Cardiac muscle cell (in vitro differentiated cells and primary cell): ENCODE measurements at regions not wholly inside any gene's neighbourhood (a gene's known extent, or its start where the extent isn't known, plus 50 kb on each side); places are given as distances from the start of the nearest gene placed in this dataset.
A peak's percentile ranks its signal among the peaks of the same experiment; 100 is the strongest.
"Not testable (repeated sequence)": the region's sequence is repeated elsewhere in the genome, so short reads cannot be mapped to it uniquely, and the experiment has no call there.

Experiments used
- DNase-seq, 2 donors: peaks; one replicate each; pipeline versions ENCODE4 v3.0.0 to v3.0.0-alpha.2; 2010 to 2017; ENCODE audit warnings: low read depth in 1 of 2, low spot score in 1 of 2
- H3K27ac ChIP-seq: fragments of 200-600 bp; sonication (generic); 2 replicates; pipeline ENCODE4 v1.5.1; 2016
- H3K27me3 ChIP-seq: fragments of 200-600 bp; sonication (generic); 2 replicates; pipeline ENCODE4 v1.6.0; 2016; ENCODE audit warnings: control low read depth
- H3K36me3 ChIP-seq: fragments of 200-600 bp; sonication (generic); 2 replicates; pipeline ENCODE4 v1.5.1; 2016; ENCODE audit warnings: control low read depth
- H3K4me1 ChIP-seq: fragments of 200-600 bp; sonication (generic); 2 replicates; pipeline ENCODE4 v1.8.1; 2017; ENCODE audit warnings: low read depth, mild to moderate bottlenecking, mixed run types
- H3K4me3 ChIP-seq: fragments of 200-600 bp; sonication (generic); 2 replicates; pipeline ENCODE4 v1.5.1; 2016; ENCODE audit warnings: mild to moderate bottlenecking
- H3K9me3 ChIP-seq: fragments of 200-600 bp; sonication (generic); 2 replicates; pipeline ENCODE4 v1.5.1; 2017; ENCODE audit warnings: low read depth, mild to moderate bottlenecking, control low read depth
- CTCF ChIP-seq: IDR thresholded peaks from 2 replicates; pipeline ENCODE4 v1.5.1; 2012; ENCODE audit warnings: low read depth, mild to moderate bottlenecking, low read length

GRCh38 chr3:21952856-21953255 is 201.8 kb upstream of the ZNF385D start:
- DNase-seq: no peak
- Histone ChIP-seq H3K4me1 (no peaks in the 10 kb centered on the region), H3K27ac (no peak overlapping the region), H3K27me3 (no peaks in the 10 kb centered on the region), H3K4me3 (no peak overlapping the region), H3K9me3 (no peaks in the 10 kb centered on the region), H3K36me3 (no peaks in the 10 kb centered on the region)
- TF ChIP-seq CTCF: no peak

GRCh38 chr3:21954709-21955108 is 203.7 kb upstream of the ZNF385D start:
- H3K4me1 ChIP-seq: no peaks in the 10 kb centered on the region
- no peak overlapping the region for H3K27ac ChIP-seq
- no peaks in the 10 kb centered on the region for H3K27me3 ChIP-seq
- no peaks in the 10 kb centered on the region for H3K9me3 ChIP-seq
- H3K4me3 ChIP-seq: no peak overlapping the region
- H3K36me3 ChIP-seq: no peaks in the 10 kb centered on the region
- no peak for TF ChIP-seq CTCF
- DNase-seq: peak in 1 of 2 donors; percentile 83

- Histone ChIP-seq H3K4me3 (no peak overlapping the region), H3K27ac (no peak overlapping the region), H3K36me3 (no peaks in the 10 kb centered on the region), H3K9me3 (no peaks in the 10 kb centered on the region), H3K4me1 (no peaks in the 10 kb centered on the region), H3K27me3 (no peaks in the 10 kb centered on the region)
- no peak for TF ChIP-seq CTCF
- DNase-seq: peak in 1 of 2 donors; percentile 6
Observed at GRCh38 chr3:21955406-21955805, 204.4 kb upstream of the ZNF385D start.

- TF ChIP-seq CTCF: no peak
- Histone ChIP-seq H3K9me3 (no peaks in the 10 kb centered on the region), H3K36me3 (no peaks in the 10 kb centered on the region), H3K4me1 (no peaks in the 10 kb centered on the region), H3K27ac (no peak overlapping the region), H3K4me3 (no peak overlapping the region), H3K27me3 (peaks cover 3% of the 10 kb centered on the region)
- no peak for DNase-seq
Observed at GRCh38 chr3:21960033-21960432, 209.0 kb upstream of the ZNF385D start.

DNA sequence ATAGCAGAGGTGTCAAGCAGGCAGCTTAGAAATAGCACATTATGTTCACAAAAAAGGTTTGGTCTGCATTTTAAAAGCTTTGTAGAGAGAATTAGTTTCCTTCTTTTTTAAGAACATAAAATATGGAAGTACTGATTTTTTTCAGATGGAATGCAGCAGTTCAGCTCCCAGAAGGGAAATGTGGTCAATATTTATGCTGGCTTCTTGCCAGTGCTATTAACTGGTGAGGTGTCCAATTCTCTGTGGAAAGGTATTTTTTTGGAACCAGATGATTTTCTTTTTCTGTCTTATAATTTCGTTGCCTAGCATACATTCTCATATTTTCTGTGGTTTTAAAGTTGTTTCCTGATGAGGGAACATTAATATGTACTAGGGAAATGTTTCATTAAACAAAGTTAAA is 211.4 kb upstream of the ZNF385D start:
- Histone ChIP-seq H3K9me3 (no peaks in the 10 kb centered on the region), H3K27ac (no peak overlapping the region), H3K36me3 (no peaks in the 10 kb centered on the region), H3K4me1 (no peaks in the 10 kb centered on the region), H3K4me3 (no peak overlapping the region), H3K27me3 (peaks cover 3% of the 10 kb centered on the region)
- TF ChIP-seq CTCF: no peak
- peak in 1 of 2 donors; percentile 21 for DNase-seq

GRCh38 chr3:21966457-21966856 is 215.4 kb upstream of the ZNF385D start:
- not testable (repeated sequence) for H3K27ac ChIP-seq, H3K4me3 ChIP-seq, H3K9me3 ChIP-seq, DNase-seq, H3K27me3 ChIP-seq, H3K36me3 ChIP-seq, H3K4me1 ChIP-seq
